ENCODE measurements at regions not wholly inside any gene's neighbourhood (a gene's known extent, or its start where the extent isn't known, plus 50 kb on each side); places are given as distances from the start of the nearest gene placed in this dataset.

- Mint-ChIP-seq H3K36me3 (no peaks in the 10 kb centered on the region), H3K9me3 (no peaks in the 10 kb centered on the region), H3K27ac (no peak overlapping the region), H3K4me1 (no peaks in the 10 kb centered on the region), H3K4me3 (no peak overlapping the region)
- DNase-seq (ENCODE audit: low spot score in 2 of 2) (no peak), ATAC-seq (no peak)
These were observed 173.6 kb upstream of the PFN2 start for GRCh38 chr3:150144191-150144708.

- no peaks in the 10 kb centered on the region for H3K4me1 Mint-ChIP-seq
- H3K9me3 Mint-ChIP-seq = no peaks in the 10 kb centered on the region
- no peaks in the 10 kb centered on the region for H3K36me3 Mint-ChIP-seq
- no peak overlapping the region for H3K27ac Mint-ChIP-seq
- DNase-seq (ENCODE audit: low spot score in 2 of 2) (no peak), ATAC-seq (no peak)
- no peak overlapping the region for H3K4me3 Mint-ChIP-seq
These were observed 172.2 kb upstream of the PFN2 start for GRCh38 chr3:150142936-150143335.

- DNase-seq (ENCODE audit: low spot score in 2 of 2) (no peak), ATAC-seq (no peak)
- H3K4me1 Mint-ChIP-seq = no peaks in the 10 kb centered on the region
- H3K4me3 Mint-ChIP-seq = no peak overlapping the region
- no peaks in the 10 kb centered on the region for H3K9me3 Mint-ChIP-seq
- no peaks in the 10 kb centered on the region for H3K36me3 Mint-ChIP-seq
- H3K27ac Mint-ChIP-seq = no peak overlapping the region
These were observed 171.2 kb upstream of the PFN2 start for GRCh38 chr3:150141790-150142326.

GRCh38 chr3:150140614-150141321 is 170.1 kb upstream of the PFN2 start:
- Mint-ChIP-seq H3K4me1 (no peaks in the 10 kb centered on the region), H3K4me3 (no peak overlapping the region), H3K27ac (no peak overlapping the region), H3K9me3 (no peaks in the 10 kb centered on the region), H3K36me3 (no peaks in the 10 kb centered on the region)
- ATAC-seq (no peak), DNase-seq (ENCODE audit: low spot score in 2 of 2) (no peak)

GRCh38 chr3:150138824-150139223 is 168.1 kb upstream of the PFN2 start:
- Mint-ChIP-seq H3K36me3 (no peaks in the 10 kb centered on the region), H3K9me3 (no peaks in the 10 kb centered on the region), H3K27ac (no peak overlapping the region), H3K4me3 (no peak overlapping the region), H3K4me1 (no peaks in the 10 kb centered on the region)
- DNase-seq (ENCODE audit: low spot score in 2 of 2) (no peak), ATAC-seq (no peak)

GRCh38 chr3:150136242-150136641 is 165.5 kb upstream of the PFN2 start:
- Mint-ChIP-seq H3K9me3 (no peaks in the 10 kb centered on the region), H3K36me3 (no peaks in the 10 kb centered on the region), H3K27ac (no peak overlapping the region), H3K4me3 (no peak overlapping the region), H3K4me1 (no peaks in the 10 kb centered on the region)
- ATAC-seq (no peak), DNase-seq (ENCODE audit: low spot score in 2 of 2) (no peak)

GRCh38 chr3:150135287-150135721 is 164.6 kb upstream of the PFN2 start:
- Mint-ChIP-seq H3K27ac (no peak overlapping the region), H3K9me3 (no peaks in the 10 kb centered on the region), H3K4me1 (no peaks in the 10 kb centered on the region), H3K36me3 (no peaks in the 10 kb centered on the region), H3K4me3 (no peak overlapping the region)
- DNase-seq (ENCODE audit: low spot score in 2 of 2) (no peak), ATAC-seq (no peak)

- H3K9me3 Mint-ChIP-seq = no peaks in the 10 kb centered on the region
- DNase-seq (ENCODE audit: low spot score in 2 of 2) (no peak), ATAC-seq (no peak)
- H3K36me3 Mint-ChIP-seq = no peaks in the 10 kb centered on the region
- H3K27ac Mint-ChIP-seq = no peak overlapping the region
- no peaks in the 10 kb centered on the region for H3K4me1 Mint-ChIP-seq
- H3K4me3 Mint-ChIP-seq = no peak overlapping the region
These were observed 162.6 kb upstream of the PFN2 start for GRCh38 chr3:150133293-150133692.

GRCh38 chr3:150132101-150132749 is 161.5 kb upstream of the PFN2 start:
- no peak for ATAC-seq
- no peak overlapping the region for H3K27ac Mint-ChIP-seq
- no peaks in the 10 kb centered on the region for H3K4me1 Mint-ChIP-seq
- no peaks in the 10 kb centered on the region for H3K9me3 Mint-ChIP-seq
- H3K36me3 Mint-ChIP-seq = no peaks in the 10 kb centered on the region
- no peak for DNase-seq (ENCODE audit: low spot score in 2 of 2)
- H3K4me3 Mint-ChIP-seq = no peak overlapping the region

- ATAC-seq = no peak
- Mint-ChIP-seq H3K4me3 (no peak overlapping the region), H3K4me1 (no peaks in the 10 kb centered on the region), H3K36me3 (no peaks in the 10 kb centered on the region), H3K27ac (no peak overlapping the region), H3K9me3 (no peaks in the 10 kb centered on the region)
- DNase-seq (ENCODE audit: low spot score in 2 of 2) = no peak
These were observed 161.0 kb upstream of the PFN2 start for GRCh38 chr3:150131663-150132062.

- DNase-seq (ENCODE audit: low spot score in 2 of 2) (no peak), ATAC-seq (peak; percentile 36)
- Mint-ChIP-seq H3K4me1 (no peaks in the 10 kb centered on the region), H3K9me3 (no peaks in the 10 kb centered on the region), H3K36me3 (no peaks in the 10 kb centered on the region), H3K4me3 (no peak overlapping the region), H3K27ac (no peak overlapping the region)
These were observed 159.9 kb upstream of the PFN2 start for GRCh38 chr3:150130404-150131100.

GRCh38 chr3:150129166-150129565 is 158.5 kb upstream of the PFN2 start:
- no peaks in the 10 kb centered on the region for H3K36me3 Mint-ChIP-seq
- no peak for DNase-seq (ENCODE audit: low spot score in 2 of 2)

GRCh38 chr3:150128126-150128525 is 157.4 kb upstream of the PFN2 start:
- Mint-ChIP-seq H3K4me1 (no peaks in the 10 kb centered on the region), H3K9me3 (no peaks in the 10 kb centered on the region)
- DNase-seq (ENCODE audit: low spot score in 2 of 2) = no peak

More at GRCh38 chr3:150129166-150129565, 158.5 kb upstream of the PFN2 start:
- Mint-ChIP-seq H3K27ac (no peak overlapping the region), H3K9me3 (no peaks in the 10 kb centered on the region), H3K4me3 (no peak overlapping the region), H3K4me1 (no peaks in the 10 kb centered on the region)
- ATAC-seq = no peak

GRCh38 chr3:150127011-150127490 is 156.4 kb upstream of the PFN2 start:
- H3K27ac Mint-ChIP-seq = no peak overlapping the region
- H3K36me3 Mint-ChIP-seq = no peaks in the 10 kb centered on the region
- ATAC-seq (no peak), DNase-seq (ENCODE audit: low spot score in 2 of 2) (no peak)
- H3K4me3 Mint-ChIP-seq = no peak overlapping the region
- H3K9me3 Mint-ChIP-seq = no peaks in the 10 kb centered on the region
- no peaks in the 10 kb centered on the region for H3K4me1 Mint-ChIP-seq

More at GRCh38 chr3:150128126-150128525, 157.4 kb upstream of the PFN2 start:
- no peak for ATAC-seq
- Mint-ChIP-seq H3K36me3 (no peaks in the 10 kb centered on the region), H3K4me3 (no peak overlapping the region), H3K27ac (no peak overlapping the region)

- Mint-ChIP-seq H3K4me3 (no peak overlapping the region), H3K9me3 (no peaks in the 10 kb centered on the region), H3K27ac (no peak overlapping the region), H3K4me1 (no peaks in the 10 kb centered on the region), H3K36me3 (no peaks in the 10 kb centered on the region)
- no peak for DNase-seq (ENCODE audit: low spot score in 2 of 2)
- ATAC-seq = no peak
These were observed 153.4 kb upstream of the PFN2 start for GRCh38 chr3:150124142-150124541.

Data from stimulated activated effector memory CD8-positive, alpha-beta T cell treated with anti-CD3 and anti-CD28 coated beads, Interleukin-12 subunit alpha, Interleukin-12 subunit beta, amount 100 ng/mL, for 72 hours (primary cell).